ENCODE measurements at regions not wholly inside any gene's neighbourhood (a gene's known extent, or its start where the extent isn't known, plus 50 kb on each side); places are given as distances from the start of the nearest gene placed in this dataset.

DNA sequence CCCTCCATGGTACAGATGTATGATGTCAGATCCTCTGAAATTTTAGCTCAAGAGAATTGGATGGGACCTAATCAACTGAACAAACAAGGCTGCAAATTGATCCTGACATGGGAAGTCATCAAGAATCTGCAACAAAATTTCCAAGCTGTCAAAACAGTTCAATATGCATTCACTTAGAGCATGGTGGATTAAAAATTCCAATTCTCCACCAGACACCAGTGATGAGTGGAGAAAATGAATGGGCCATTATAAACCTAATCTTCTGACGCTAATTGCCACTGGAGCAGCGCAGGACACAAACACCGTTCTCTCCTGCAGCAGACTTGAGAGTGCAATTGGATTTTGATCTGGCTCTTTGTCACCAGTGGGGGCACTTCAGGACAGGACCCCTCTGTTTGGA is 94.2 kb downstream of the MINAR1 start:
- TF ChIP-seq CTCF (conservative IDR thresholded peaks at IDR 0.05; ENCODE audit: low read length): no peak
- TF ChIP-seq EZH2phosphoT487 (IDR thresholded peaks at IDR 0.05; ENCODE audit: borderline replicate concordance, low read depth, low read length): no peak
